ENCODE measurements at regions not wholly inside any gene's neighbourhood (a gene's known extent, or its start where the extent isn't known, plus 50 kb on each side); places are given as distances from the start of the nearest gene placed in this dataset.

- no peak for DNase-seq (ENCODE audit: low spot score)
These were observed 82.8 kb upstream of the FXR1 start for GRCh38 chr3:180829409-180830405.

- DNase-seq (ENCODE audit: low spot score): no peak
These were observed 77.0 kb upstream of the FXR1 start for GRCh38 chr3:180835501-180835900.

- no peak for DNase-seq (ENCODE audit: low spot score)
These were observed 75.7 kb upstream of the FXR1 start for GRCh38 chr3:180836766-180837165.

GRCh38 chr3:180854887-180855286, 57.6 kb upstream of the FXR1 start:
- no peak for DNase-seq (ENCODE audit: low spot score)

GRCh38 chr3:180855364-180855763, 57.1 kb upstream of the FXR1 start:
- DNase-seq (ENCODE audit: low spot score): no peak

- no peak for DNase-seq (ENCODE audit: low spot score)
These were observed 56.5 kb upstream of the FXR1 start for GRCh38 chr3:180855956-180856355.

- DNase-seq (ENCODE audit: low spot score): no peak
These were observed 52.2 kb upstream of the FXR1 start for GRCh38 chr3:180860180-180860858.

Measured in GM03348 (cell line).